ENCODE measurements at regions not wholly inside any gene's neighbourhood (a gene's known extent, or its start where the extent isn't known, plus 50 kb on each side); places are given as distances from the start of the nearest gene placed in this dataset.
"Not testable (repeated sequence)": the region's sequence is repeated elsewhere in the genome, so short reads cannot be mapped to it uniquely, and the experiment has no call there.

- no peak overlapping the region for H3K27ac ChIP-seq
- DNase-seq, result no peak
- peaks cover 0 to 18% (median 0%) of the 10 kb centered on the region in 8 donors for H3K9me3 ChIP-seq
- TF ChIP-seq POLR2AphosphoS5 (IDR thresholded peaks at IDR 0.05) (no peak), POLR2A (IDR thresholded peaks at IDR 0.05) (no peak), CTCF (IDR thresholded peaks at IDR 0.05 in 8 of 11, conservative IDR thresholded peaks at IDR 0.05 in 3 of 11) (no peak)
- H3K4me3 ChIP-seq, result no peak overlapping the region
- no peaks in the 10 kb centered on the region for H3K4me1 ChIP-seq
- intact Hi-C loops (cut with DNase I; ENCODE audit: low total_unique reads), result no loop called here
- no peaks in the 10 kb centered on the region for H3K36me3 ChIP-seq
- no peaks in the 10 kb centered on the region for H3K27me3 ChIP-seq (replicated peaks in 1 of 7)
- WGBS, 5 donors, result 87 to 97% (median 93%) methylated on average over 3 of the region's 3 CpGs
These were observed 1568.7 kb upstream of the CELF4 start for GRCh38 chr18:39134255-39134654.

GRCh38 chr18:39127538-39127937, 1561.9 kb upstream of the CELF4 start:
- 84 to 95% (median 88%) methylated on average over 3 of the region's 3 CpGs for WGBS, 5 donors
- DNase-seq; H3K27ac ChIP-seq; H3K36me3 ChIP-seq; H3K4me1 ChIP-seq; H3K27me3 ChIP-seq (replicated peaks in 1 of 7); H3K4me3 ChIP-seq; intact Hi-C loops (cut with DNase I; ENCODE audit: low total_unique reads): not testable (repeated sequence)
- H3K9me3 ChIP-seq, result peaks cover 0 to 22% (median 7%) of the 10 kb centered on the region in 8 donors

GRCh38 chr18:39113790-39114189, 1548.2 kb upstream of the CELF4 start:
- no peak overlapping the region for H3K4me3 ChIP-seq
- no peaks in the 10 kb centered on the region for H3K36me3 ChIP-seq
- DNase-seq, result no peak
- no peak for TF ChIP-seq CTCF (IDR thresholded peaks at IDR 0.05 in 8 of 11, conservative IDR thresholded peaks at IDR 0.05 in 3 of 11)
- TF ChIP-seq POLR2A (IDR thresholded peaks at IDR 0.05), result no peak
- no peak for TF ChIP-seq POLR2AphosphoS5 (IDR thresholded peaks at IDR 0.05)
- no peaks in the 10 kb centered on the region for H3K4me1 ChIP-seq
- no peaks in the 10 kb centered on the region for H3K27me3 ChIP-seq (replicated peaks in 1 of 7)
- intact Hi-C loops (cut with DNase I; ENCODE audit: low total_unique reads), result no loop called here
- no peaks in the 10 kb centered on the region for H3K9me3 ChIP-seq
- WGBS, 5 donors, result 71 to 90% (median 75%) methylated on average over 1 of the region's 1 CpG
- H3K27ac ChIP-seq, result no peak overlapping the region

GRCh38 chr18:39105104-39105503, 1539.5 kb upstream of the CELF4 start:
- H3K9me3 ChIP-seq, result no peaks in the 10 kb centered on the region
- no peak for DNase-seq
- TF ChIP-seq CTCF (IDR thresholded peaks at IDR 0.05 in 8 of 11, conservative IDR thresholded peaks at IDR 0.05 in 3 of 11), result no peak
- no peak for TF ChIP-seq POLR2AphosphoS5 (IDR thresholded peaks at IDR 0.05)
- no peak for TF ChIP-seq POLR2A (IDR thresholded peaks at IDR 0.05)
- H3K4me1 ChIP-seq, result no peaks in the 10 kb centered on the region
- no peak overlapping the region for H3K27ac ChIP-seq
- 53 to 68% (median 62%) methylated on average over 4 of the region's 4 CpGs for WGBS, 5 donors
- H3K4me3 ChIP-seq, result no peak overlapping the region
- no peaks in the 10 kb centered on the region for H3K27me3 ChIP-seq (replicated peaks in 1 of 7)
- intact Hi-C loops (cut with DNase I; ENCODE audit: low total_unique reads), result no loop called here
- no peaks in the 10 kb centered on the region for H3K36me3 ChIP-seq

GRCh38 chr18:39072970-39073369, 1507.4 kb upstream of the CELF4 start:
- Histone ChIP-seq H3K27ac (no peak overlapping the region), H3K36me3 (no peaks in the 10 kb centered on the region), H3K27me3 (replicated peaks in 1 of 7) (no peaks in the 10 kb centered on the region), H3K9me3 (peaks cover 0 to 4% (median 0%) of the 10 kb centered on the region in 8 donors), H3K4me1 (no peaks in the 10 kb centered on the region), H3K4me3 (no peak overlapping the region)
- no peak for DNase-seq
- WGBS, 5 donors, result 75 to 88% (median 78%) methylated on average over 3 of the region's 3 CpGs
- TF ChIP-seq POLR2A (IDR thresholded peaks at IDR 0.05), result no peak
- intact Hi-C loops (cut with DNase I; ENCODE audit: low total_unique reads), result no loop called here
